CD4-positive, alpha-beta T cell (primary cell): ENCODE measurements at regions not wholly inside any gene's neighbourhood (a gene's known extent, or its start where the extent isn't known, plus 50 kb on each side); places are given as distances from the start of the nearest gene placed in this dataset.
"Not testable (repeated sequence)": the region's sequence is repeated elsewhere in the genome, so short reads cannot be mapped to it uniquely, and the experiment has no call there.

Experiments
- ATAC-seq: fragments of 200-7000 bp; cut with Tn5 transposase; one replicate; pipeline ENCODE4 v1.10.0; 2022; ENCODE audit warnings: mild to moderate bottlenecking; ENCODE audit not compliant: poor library complexity
- CTCF ChIA-PET: fragments of 350-600 bp; sonication (Branson Sonifier 250); formaldehyde crosslinking; loops from one replicate; lab custom pipeline; 2021; ENCODE audit warnings: antibody characterized with exemption, inconsistent platforms; lab: Charles Lee
- POLR2A ChIA-PET: fragments of 350-600 bp; sonication (Branson Sonifier 250); formaldehyde crosslinking; loops from one replicate; lab custom pipeline; 2021; ENCODE audit warnings: antibody characterized with exemption, inconsistent platforms; lab: Charles Lee
- DNase-seq, 14 experiments: peaks; one replicate each; pipeline ENCODE4 v3.0.0-alpha.2; 2013 to 2020; ENCODE audit warnings: mixed read lengths in 2 of 14
- H3K27ac ChIP-seq, 2 donors: one replicate each; pipeline versions ENCODE4 v1.5.1 to v1.7.0; 2013; ENCODE audit warnings: low read length in 2 of 2, low read depth in 1 of 2, mild to moderate bottlenecking in 1 of 2
- H3K27me3 ChIP-seq, 2 experiments: 1 replicate in 1 of 2; 2 replicates in 1 of 2; pipeline versions ENCODE4 v1.6.1 to v1.7.0; 2013; ENCODE audit warnings: low read length in 2 of 2, control low read depth in 1 of 2, mild to moderate bottlenecking in 1 of 2, moderate library complexity in 1 of 2; ENCODE audit not compliant: insufficient read depth in 2 of 2, control insufficient read depth in 1 of 2
- H3K36me3 ChIP-seq: one replicate; pipeline ENCODE4 v1.6.1; 2013; ENCODE audit warnings: low read length, control low read depth; ENCODE audit not compliant: insufficient read depth
- H3K4me1 ChIP-seq: one replicate; pipeline ENCODE4 v1.6.1; 2013; ENCODE audit warnings: low read length, control low read depth; ENCODE audit not compliant: insufficient read depth
- H3K4me3 ChIP-seq: one replicate; pipeline ENCODE4 v1.5.1; 2013; ENCODE audit warnings: mild to moderate bottlenecking, low read length, moderate library complexity
- H3K9me3 ChIP-seq, 2 experiments: 1 replicate in 1 of 2; 2 replicates in 1 of 2; pipeline versions ENCODE4 v1.6.1 to v1.7.0; 2013; ENCODE audit warnings: low read length in 2 of 2, mild to moderate bottlenecking in 2 of 2, control low read depth in 1 of 2, moderate library complexity in 1 of 2; ENCODE audit not compliant: control insufficient read depth in 1 of 2, insufficient read depth in 1 of 2
- H3K27ac Mint-ChIP-seq: one replicate; pipeline ENCODE4 v1.8.0; 2020; ENCODE audit warnings: mixed read lengths
- H3K27me3 Mint-ChIP-seq: one replicate; pipeline ENCODE4 v1.8.0; 2021; ENCODE audit warnings: mixed read lengths
- H3K36me3 Mint-ChIP-seq: one replicate; pipeline ENCODE4 v1.8.0; 2021; ENCODE audit warnings: low read depth, mixed read lengths
- H3K4me1 Mint-ChIP-seq: one replicate; pipeline ENCODE4 v1.8.0; 2021; ENCODE audit warnings: low read depth, mixed read lengths
- H3K4me3 Mint-ChIP-seq: one replicate; pipeline ENCODE4 v1.8.0; 2020; ENCODE audit warnings: mild to moderate bottlenecking, mixed read lengths
- H3K9me3 Mint-ChIP-seq: one replicate; pipeline ENCODE4 v1.8.0; 2020; ENCODE audit warnings: mixed read lengths
- intact Hi-C, 2 experiments: fragments of 100-400 bp; cut with DNase I in 1 of 2; cut with micrococcal nuclease in 1 of 2; formaldehyde crosslinking; loops; one replicate each; pipeline versions ENCODE4 v1.15.1 to v1.9.0; 2023 to 2025; cut with DNase I, micrococcal nuclease

GRCh38 chr21:6538320-6538719 lies 3983.1 kb upstream of the TPTE start:
- POLR2A ChIA-PET, H3K4me1 Mint-ChIP-seq, H3K36me3 ChIP-seq, H3K36me3 Mint-ChIP-seq, H3K4me3 ChIP-seq, H3K27me3 Mint-ChIP-seq, DNase-seq, H3K9me3 Mint-ChIP-seq, ATAC-seq, H3K9me3 ChIP-seq, intact Hi-C loops, CTCF ChIA-PET, H3K27ac Mint-ChIP-seq, H3K4me1 ChIP-seq, H3K4me3 Mint-ChIP-seq, H3K27me3 ChIP-seq, H3K27ac ChIP-seq: not testable (repeated sequence)

GRCh38 chr21:6539688-6540087 lies 3981.7 kb upstream of the TPTE start:
- intact Hi-C loops, H3K4me1 ChIP-seq, H3K36me3 Mint-ChIP-seq, H3K27ac Mint-ChIP-seq, H3K9me3 ChIP-seq, DNase-seq, H3K4me3 Mint-ChIP-seq, H3K9me3 Mint-ChIP-seq, CTCF ChIA-PET, H3K27me3 ChIP-seq, H3K4me3 ChIP-seq, H3K27me3 Mint-ChIP-seq, H3K36me3 ChIP-seq, H3K27ac ChIP-seq, ATAC-seq, POLR2A ChIA-PET, H3K4me1 Mint-ChIP-seq: not testable (repeated sequence)

- H3K4me1 Mint-ChIP-seq, H3K9me3 Mint-ChIP-seq, H3K4me1 ChIP-seq, POLR2A ChIA-PET, H3K27ac Mint-ChIP-seq, H3K27me3 ChIP-seq, intact Hi-C loops, H3K27me3 Mint-ChIP-seq, H3K4me3 ChIP-seq, H3K9me3 ChIP-seq, H3K27ac ChIP-seq, CTCF ChIA-PET, H3K36me3 Mint-ChIP-seq, DNase-seq, H3K4me3 Mint-ChIP-seq, ATAC-seq, H3K36me3 ChIP-seq: not testable (repeated sequence)
These were observed 3980.3 kb upstream of the TPTE start for GRCh38 chr21:6541036-6541435.

- DNase-seq, H3K27me3 Mint-ChIP-seq, H3K27me3 ChIP-seq, POLR2A ChIA-PET, H3K4me3 ChIP-seq, H3K27ac Mint-ChIP-seq, H3K36me3 ChIP-seq, H3K36me3 Mint-ChIP-seq, H3K4me3 Mint-ChIP-seq, H3K27ac ChIP-seq, intact Hi-C loops, H3K4me1 Mint-ChIP-seq, H3K4me1 ChIP-seq, ATAC-seq, H3K9me3 Mint-ChIP-seq, H3K9me3 ChIP-seq, CTCF ChIA-PET: not testable (repeated sequence)
These were observed 3976.1 kb upstream of the TPTE start for GRCh38 chr21:6545288-6545687.

DNA sequence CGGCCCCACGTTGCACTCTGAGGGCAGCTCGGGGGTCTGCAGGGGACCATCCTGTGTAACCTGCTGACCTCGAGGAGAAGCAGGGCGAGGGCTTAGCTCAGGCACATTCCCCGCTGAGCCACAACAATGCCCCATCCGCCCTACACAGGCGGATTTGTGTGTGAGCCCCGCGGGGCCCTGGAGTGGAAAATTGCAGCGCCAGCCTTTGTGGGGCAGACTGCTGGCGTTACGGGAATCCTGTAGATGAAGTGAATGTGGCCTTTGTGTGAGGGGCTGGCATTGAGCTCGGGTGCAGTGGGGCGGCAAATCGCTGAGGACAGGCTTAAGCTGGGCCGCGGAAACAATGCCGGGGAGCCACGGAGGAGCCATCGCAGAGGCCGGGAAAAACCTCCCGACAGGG lies 3970.3 kb upstream of the TPTE start:
- POLR2A ChIA-PET, CTCF ChIA-PET, H3K36me3 Mint-ChIP-seq, intact Hi-C loops, H3K9me3 ChIP-seq, H3K27me3 ChIP-seq, H3K27ac Mint-ChIP-seq, H3K27me3 Mint-ChIP-seq, DNase-seq, H3K4me3 Mint-ChIP-seq, ATAC-seq, H3K4me3 ChIP-seq, H3K36me3 ChIP-seq, H3K4me1 Mint-ChIP-seq, H3K27ac ChIP-seq, H3K4me1 ChIP-seq, H3K9me3 Mint-ChIP-seq: not testable (repeated sequence)

GRCh38 chr21:6553505-6554376 lies 3967.6 kb upstream of the TPTE start:
- H3K27ac ChIP-seq, H3K9me3 Mint-ChIP-seq, H3K9me3 ChIP-seq, H3K4me3 Mint-ChIP-seq, H3K27ac Mint-ChIP-seq, H3K36me3 ChIP-seq, H3K36me3 Mint-ChIP-seq, POLR2A ChIA-PET, intact Hi-C loops, H3K27me3 Mint-ChIP-seq, H3K4me1 ChIP-seq, DNase-seq, H3K27me3 ChIP-seq, H3K4me3 ChIP-seq, H3K4me1 Mint-ChIP-seq, ATAC-seq, CTCF ChIA-PET: not testable (repeated sequence)

- H3K4me1 Mint-ChIP-seq, H3K27me3 Mint-ChIP-seq, H3K9me3 Mint-ChIP-seq, ATAC-seq, H3K4me3 ChIP-seq, H3K27ac Mint-ChIP-seq, H3K27ac ChIP-seq, H3K36me3 ChIP-seq, H3K27me3 ChIP-seq, H3K4me1 ChIP-seq, DNase-seq, H3K9me3 ChIP-seq, H3K36me3 Mint-ChIP-seq, intact Hi-C loops, POLR2A ChIA-PET, CTCF ChIA-PET, H3K4me3 Mint-ChIP-seq: not testable (repeated sequence)
These were observed 3967.0 kb upstream of the TPTE start for GRCh38 chr21:6554377-6554864.
